ENCODE measurements at regions not wholly inside any gene's neighbourhood (a gene's known extent, or its start where the extent isn't known, plus 50 kb on each side); places are given as distances from the start of the nearest gene placed in this dataset.

- WGBS, 2 donors, result 71 to 90% methylated on average over 5 of the region's 5 CpGs
- Histone ChIP-seq H3K4me3 (replicated peaks in 1 of 3) (no peak overlapping the region), H3K27ac (no peak overlapping the region), H3K4me1 (peaks cover 0 to 20% of the 10 kb centered on the region in 2 donors), H3K27me3 (no peaks in the 10 kb centered on the region), H3K36me3 (no peaks in the 10 kb centered on the region), H3K9me3 (no peaks in the 10 kb centered on the region)
- no peak for DNase-seq
- intact Hi-C loops (cut with DNase I), result no loop called here
- TF ChIP-seq, protein P1, sequence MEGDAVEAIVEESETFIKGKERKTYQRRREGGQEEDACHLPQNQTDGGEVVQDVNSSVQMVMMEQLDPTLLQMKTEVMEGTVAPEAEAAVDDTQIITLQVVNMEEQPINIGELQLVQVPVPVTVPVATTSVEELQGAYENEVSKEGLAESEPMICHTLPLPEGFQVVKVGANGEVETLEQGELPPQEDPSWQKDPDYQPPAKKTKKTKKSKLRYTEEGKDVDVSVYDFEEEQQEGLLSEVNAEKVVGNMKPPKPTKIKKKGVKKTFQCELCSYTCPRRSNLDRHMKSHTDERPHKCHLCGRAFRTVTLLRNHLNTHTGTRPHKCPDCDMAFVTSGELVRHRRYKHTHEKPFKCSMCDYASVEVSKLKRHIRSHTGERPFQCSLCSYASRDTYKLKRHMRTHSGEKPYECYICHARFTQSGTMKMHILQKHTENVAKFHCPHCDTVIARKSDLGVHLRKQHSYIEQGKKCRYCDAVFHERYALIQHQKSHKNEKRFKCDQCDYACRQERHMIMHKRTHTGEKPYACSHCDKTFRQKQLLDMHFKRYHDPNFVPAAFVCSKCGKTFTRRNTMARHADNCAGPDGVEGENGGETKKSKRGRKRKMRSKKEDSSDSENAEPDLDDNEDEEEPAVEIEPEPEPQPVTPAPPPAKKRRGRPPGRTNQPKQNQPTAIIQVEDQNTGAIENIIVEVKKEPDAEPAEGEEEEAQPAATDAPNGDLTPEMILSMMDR (IDR thresholded peaks at IDR 0.05), result no peak
- no peak for TF ChIP-seq POLR2A (IDR thresholded peaks at IDR 0.05)
Observed at GRCh38 chr12:75974323-75975187, 57.0 kb downstream of the PHLDA1 start.

DNA sequence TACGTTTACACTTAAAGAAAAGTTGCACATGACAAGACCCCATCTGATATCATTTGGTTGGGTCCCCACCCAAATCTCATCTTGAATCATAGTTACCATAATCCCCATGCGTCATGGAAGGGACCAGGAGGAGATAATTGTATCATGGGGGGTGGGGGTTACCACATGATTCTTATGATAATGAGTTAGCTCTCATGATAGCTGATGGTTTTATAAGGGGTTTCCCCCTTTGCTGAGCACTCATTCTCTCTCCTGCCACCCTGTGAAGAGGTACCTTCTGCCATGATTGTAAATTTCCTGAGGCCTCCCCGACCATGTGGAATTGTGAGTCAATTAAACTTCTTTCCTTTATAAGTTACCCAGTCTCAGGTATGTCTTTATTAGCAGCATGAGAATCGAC, 60.3 kb downstream of the PHLDA1 start:
- no peaks in the 10 kb centered on the region for H3K9me3 ChIP-seq
- WGBS, 2 donors, result 93% methylated on average over 4 of the region's 4 CpGs
- no peaks in the 10 kb centered on the region for H3K36me3 ChIP-seq
- TF ChIP-seq POLR2A (IDR thresholded peaks at IDR 0.05), result no peak
- TF ChIP-seq, protein P1 (IDR thresholded peaks at IDR 0.05), result no peak
- DNase-seq, result no peak
- H3K4me3 ChIP-seq (replicated peaks in 1 of 3), result no peak overlapping the region
- H3K27ac ChIP-seq, result no peak overlapping the region
- no peaks in the 10 kb centered on the region for H3K27me3 ChIP-seq
- intact Hi-C loops (cut with DNase I), result no loop called here
- no peaks in the 10 kb centered on the region for H3K4me1 ChIP-seq

GRCh38 chr12:75970310-75970709, 61.3 kb downstream of the PHLDA1 start:
- 90 to 95% methylated on average over 1 of the region's 1 CpG for WGBS, 2 donors
- Histone ChIP-seq H3K27me3 (no peaks in the 10 kb centered on the region), H3K36me3 (no peaks in the 10 kb centered on the region), H3K4me1 (no peaks in the 10 kb centered on the region), H3K9me3 (no peaks in the 10 kb centered on the region), H3K27ac (no peak overlapping the region), H3K4me3 (replicated peaks in 1 of 3) (no peak overlapping the region)
- TF ChIP-seq, protein P1 (IDR thresholded peaks at IDR 0.05), result no peak
- no peak for TF ChIP-seq POLR2A (IDR thresholded peaks at IDR 0.05)
- intact Hi-C loops (cut with DNase I), result no loop called here
- DNase-seq, result no peak

DNA sequence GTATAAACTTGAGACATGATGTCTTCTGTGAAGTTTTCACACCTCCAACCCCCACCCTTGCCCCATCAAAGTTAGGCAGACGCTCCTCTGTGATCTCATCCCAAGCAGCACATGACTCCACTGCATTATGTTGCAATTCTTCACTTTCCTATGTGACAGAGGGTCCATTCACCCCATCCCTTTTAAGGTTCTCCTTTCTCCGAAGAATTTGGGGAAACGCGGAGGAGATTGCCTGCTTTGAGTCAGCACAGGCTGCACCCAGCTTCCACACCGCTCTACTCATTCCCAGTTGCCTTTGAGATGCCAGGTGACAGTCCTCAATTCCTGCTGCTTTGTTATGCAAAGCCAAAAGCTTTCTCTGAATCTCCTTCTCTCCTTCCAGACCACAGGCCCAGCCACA, 61.8 kb downstream of the PHLDA1 start:
- DNase-seq, result no peak
- Histone ChIP-seq H3K9me3 (no peaks in the 10 kb centered on the region), H3K4me3 (replicated peaks in 1 of 3) (no peak overlapping the region), H3K4me1 (no peaks in the 10 kb centered on the region), H3K36me3 (no peaks in the 10 kb centered on the region), H3K27ac (no peak overlapping the region), H3K27me3 (no peaks in the 10 kb centered on the region)
- WGBS, 2 donors, result 86 to 92% methylated on average over 5 of the region's 5 CpGs
- no peak for TF ChIP-seq POLR2A (IDR thresholded peaks at IDR 0.05)
- TF ChIP-seq, protein P1 (IDR thresholded peaks at IDR 0.05), result no peak
- intact Hi-C loops (cut with DNase I), result no loop called here

DNA sequence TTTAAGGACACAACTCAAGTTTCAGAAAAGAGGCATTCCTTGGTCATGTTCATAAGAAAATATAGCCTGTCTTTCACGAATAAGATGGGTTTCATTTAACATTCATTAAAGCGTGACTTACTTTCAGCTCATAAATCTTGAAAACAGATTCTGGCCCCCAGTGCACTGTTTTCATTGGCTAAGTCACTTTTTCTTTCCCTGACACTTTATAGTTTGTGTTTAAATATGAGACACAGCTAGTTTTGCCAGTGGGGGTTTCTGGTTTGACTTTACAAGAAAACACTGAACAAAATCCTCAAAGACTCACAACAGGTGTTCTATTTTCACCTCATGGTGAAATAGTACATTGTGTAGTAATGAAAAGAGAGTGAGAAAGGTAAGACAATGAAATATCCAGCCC, 65.9 kb downstream of the PHLDA1 start:
- WGBS, 2 donors, result 53 to 59% methylated on average over 2 of the region's 2 CpGs
- H3K27me3 ChIP-seq, result no peaks in the 10 kb centered on the region
- H3K36me3 ChIP-seq, result no peaks in the 10 kb centered on the region
- H3K4me1 ChIP-seq, result peaks cover 0 to under 1% of the 10 kb centered on the region in 2 donors
- TF ChIP-seq, protein P1 (IDR thresholded peaks at IDR 0.05), result no peak
- TF ChIP-seq POLR2A (IDR thresholded peaks at IDR 0.05), result no peak
- no peaks in the 10 kb centered on the region for H3K9me3 ChIP-seq
- H3K4me3 ChIP-seq (replicated peaks in 1 of 3), result no peak overlapping the region
- no peak overlapping the region for H3K27ac ChIP-seq
- DNase-seq, result no peak
- intact Hi-C loops (cut with DNase I), result no loop called here

Measured in thyroid gland (tissue), 4 donors.